ENCODE measurements at regions not wholly inside any gene's neighbourhood (a gene's known extent, or its start where the extent isn't known, plus 50 kb on each side); places are given as distances from the start of the nearest gene placed in this dataset.
"Not testable (repeated sequence)": the region's sequence is repeated elsewhere in the genome, so short reads cannot be mapped to it uniquely, and the experiment has no call there.

DNA sequence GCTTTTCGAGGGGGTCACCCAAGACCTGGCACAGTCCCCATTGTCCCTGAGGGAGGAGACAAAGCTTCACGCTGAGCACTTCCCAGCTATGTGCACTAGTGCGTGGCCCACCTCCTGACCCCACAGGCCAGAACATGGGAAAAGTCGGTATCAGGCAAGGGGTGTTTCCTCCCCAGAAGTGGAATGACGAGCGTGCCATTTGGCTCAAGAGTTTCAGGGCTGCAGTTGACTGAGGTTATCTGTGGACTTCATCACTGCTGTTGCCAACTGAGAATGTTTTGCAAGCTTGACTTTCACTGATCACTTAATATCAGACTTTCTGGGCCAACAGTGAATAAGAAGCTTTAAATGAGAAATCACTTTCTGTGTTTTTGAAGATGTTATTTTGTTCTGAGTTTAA, 137.0 kb upstream of the AFDN start:
- no peak for DNase-seq (ENCODE audit: low spot score)

GRCh38 chr6:167690167-167690922, 136.4 kb upstream of the AFDN start:
- not testable (repeated sequence) for DNase-seq (ENCODE audit: low spot score)

- no peak for DNase-seq (ENCODE audit: low spot score)
Measured at GRCh38 chr6:167690931-167691330, 135.8 kb upstream of the AFDN start.

DNA sequence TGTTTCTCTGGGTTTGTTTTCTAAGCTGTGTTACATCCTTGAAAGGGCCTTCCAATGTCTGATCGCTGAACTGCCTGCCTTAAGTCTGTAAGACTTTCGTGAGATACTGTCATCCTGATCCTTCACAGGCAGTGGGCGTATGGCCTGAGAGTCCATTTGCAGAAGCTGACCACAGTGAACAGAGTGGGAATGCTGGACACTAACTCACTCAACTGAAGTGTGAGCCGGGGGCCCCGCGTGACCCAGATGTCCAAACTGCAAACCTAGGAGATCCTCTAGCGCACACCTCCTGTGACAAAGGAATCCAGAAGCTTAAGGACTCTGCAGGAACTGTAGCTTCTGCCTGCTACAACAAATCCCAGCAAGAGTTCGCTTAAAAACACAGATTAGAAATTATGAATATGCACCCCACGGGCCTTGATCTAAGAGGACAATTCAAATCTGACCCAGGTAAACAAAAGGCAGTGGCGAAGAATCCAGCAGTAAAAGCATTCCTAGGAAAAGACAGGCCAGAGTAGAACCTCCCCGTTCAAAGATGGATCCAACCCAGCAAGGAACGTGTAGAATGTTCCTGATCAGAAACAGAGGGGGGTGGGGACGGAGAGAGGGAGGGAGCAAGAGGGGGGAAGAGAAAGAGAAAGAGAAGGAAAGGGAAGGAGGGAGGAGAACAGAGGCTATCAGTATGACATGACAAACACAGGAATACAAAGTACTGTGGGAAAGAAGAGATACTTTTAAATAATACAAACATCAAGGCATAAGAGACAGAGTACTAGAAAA, 135.0 kb upstream of the AFDN start:
- no peak for DNase-seq (ENCODE audit: low spot score)

DNA sequence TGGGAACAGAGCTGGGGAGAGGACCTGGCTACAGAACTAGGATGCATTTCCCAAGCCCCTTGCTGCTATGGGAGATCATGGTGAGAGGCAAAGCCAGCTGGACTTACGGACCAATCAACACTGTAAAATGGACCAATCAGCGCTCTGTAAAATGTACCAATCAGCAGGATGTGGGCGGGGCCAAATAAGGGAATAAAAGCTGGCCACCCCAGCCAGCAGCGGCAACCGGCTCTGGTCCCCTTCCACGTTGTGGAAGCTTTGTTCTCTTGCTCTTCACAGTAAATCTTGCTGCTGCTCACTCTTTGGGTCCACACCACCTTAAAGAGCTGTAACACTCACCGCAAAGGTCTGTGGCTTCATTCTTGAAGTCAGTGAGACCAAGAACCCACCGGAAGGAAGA, 133.2 kb upstream of the AFDN start:
- DNase-seq (ENCODE audit: low spot score): not testable (repeated sequence)

DNA sequence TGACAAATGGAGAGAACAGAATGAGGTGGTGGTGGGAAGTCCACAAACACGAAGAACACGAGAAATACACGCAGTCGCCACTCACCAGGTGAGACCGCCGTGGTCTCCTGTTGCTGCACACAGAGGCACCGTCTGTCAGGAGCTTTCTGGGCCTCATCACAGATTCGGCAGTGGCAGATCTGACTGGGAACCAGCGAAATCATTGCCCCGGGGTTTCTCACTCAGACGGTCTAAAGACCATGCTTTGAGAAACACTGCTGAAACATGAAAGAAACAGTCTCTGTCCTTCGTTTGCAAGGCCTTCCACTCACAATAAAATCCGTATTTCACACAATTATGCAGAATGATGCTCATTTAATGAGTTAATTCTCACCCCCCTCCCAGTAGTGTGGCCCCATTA, 130.9 kb upstream of the AFDN start:
- DNase-seq (ENCODE audit: low spot score): no peak

DNA sequence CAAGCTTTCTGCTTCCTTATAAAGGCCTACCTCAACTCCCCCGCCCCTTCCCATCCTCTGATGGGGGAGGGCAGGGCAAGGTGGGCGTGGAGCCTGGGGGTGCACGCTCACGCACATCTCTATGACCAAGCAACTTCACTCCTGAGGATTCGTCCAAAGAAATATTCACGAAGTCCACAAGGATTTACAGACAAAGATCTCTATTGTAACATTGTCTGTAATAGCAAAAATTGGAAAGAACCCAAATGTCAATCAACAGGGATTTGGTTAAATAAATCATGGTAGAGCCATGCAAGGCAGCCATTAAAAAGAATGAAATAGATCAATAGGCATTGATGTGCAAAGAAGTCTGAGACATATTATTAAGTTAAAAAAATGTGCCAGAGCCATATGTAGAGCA, 130.4 kb upstream of the AFDN start:
- DNase-seq (ENCODE audit: low spot score): no peak

GRCh38 chr6:167697316-167697715, 129.4 kb upstream of the AFDN start:
- DNase-seq (ENCODE audit: low spot score): peak; percentile 7

DNA sequence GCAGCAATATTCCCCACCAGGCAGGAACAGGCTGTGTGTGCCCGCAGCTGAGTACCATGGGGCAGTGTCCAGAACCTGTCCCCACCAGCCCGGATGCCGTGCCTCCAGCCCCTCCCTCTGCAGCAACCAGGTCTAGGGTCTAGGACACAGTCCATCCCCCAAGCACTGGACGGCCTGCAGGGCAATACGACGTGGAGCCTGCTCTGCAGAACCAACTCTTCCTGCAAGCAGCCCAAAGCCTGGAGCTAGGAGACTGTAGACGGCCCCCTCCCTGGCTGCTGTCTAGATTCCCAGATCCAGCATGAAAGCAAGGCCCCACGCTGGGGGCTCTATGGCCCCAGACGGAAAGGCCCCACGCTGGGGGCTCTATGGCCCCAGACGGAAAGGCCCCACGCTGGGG, 128.2 kb upstream of the AFDN start:
- DNase-seq (ENCODE audit: low spot score): no peak

GRCh38 chr6:167699141-167699931, 127.4 kb upstream of the AFDN start:
- no peak for DNase-seq (ENCODE audit: low spot score)

GRCh38 chr6:167700199-167700598, 126.5 kb upstream of the AFDN start:
- no peak for DNase-seq (ENCODE audit: low spot score)

- DNase-seq (ENCODE audit: low spot score): no peak
Measured at GRCh38 chr6:167701010-167701409, 125.7 kb upstream of the AFDN start.

DNA sequence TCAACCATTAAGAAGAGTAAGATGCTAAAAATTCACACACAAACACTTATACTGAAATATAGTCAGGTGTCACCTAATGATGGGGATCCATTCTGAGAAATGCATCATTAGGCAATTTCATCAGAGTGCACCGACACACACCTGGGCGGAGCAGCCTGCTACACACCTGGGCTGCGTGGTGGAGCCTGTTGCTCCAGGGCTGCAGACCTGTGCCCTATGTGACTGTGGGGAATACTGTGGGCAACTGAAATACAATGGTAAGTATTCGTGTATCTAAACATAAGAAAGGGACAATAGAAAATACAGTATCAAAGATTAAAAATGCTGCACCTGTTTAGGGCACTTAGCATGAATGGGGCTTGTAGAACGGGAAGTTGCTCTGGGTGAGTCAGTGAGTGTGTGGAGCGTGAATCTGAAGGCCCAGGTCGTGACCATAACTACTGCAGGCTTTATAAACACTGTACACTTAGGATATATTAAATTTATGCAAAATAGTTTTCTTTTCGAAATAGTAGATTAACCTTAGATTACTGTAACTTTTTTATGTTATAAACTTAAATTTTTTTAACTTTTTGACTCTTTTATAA, 124.4 kb upstream of the AFDN start:
- DNase-seq (ENCODE audit: low spot score): no peak

DNA sequence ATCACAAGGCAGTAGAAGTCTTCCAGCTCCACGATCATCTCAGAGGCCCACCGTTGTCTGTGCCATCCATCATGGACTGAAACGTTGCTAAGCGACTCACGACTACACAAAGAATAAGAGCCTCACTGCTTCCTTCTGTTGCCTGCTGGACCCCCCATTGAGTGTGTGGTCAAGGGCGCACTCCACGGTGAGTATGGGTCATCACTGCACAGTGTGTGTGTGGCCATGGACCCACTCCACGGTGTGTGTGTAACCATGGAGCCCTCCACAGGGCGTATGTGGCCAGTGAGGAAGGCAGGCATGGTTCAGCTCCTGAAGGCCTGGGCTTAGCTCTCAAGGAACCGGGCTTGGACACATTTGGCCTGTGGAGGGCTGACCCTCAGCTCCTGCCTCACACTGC, 123.4 kb upstream of the AFDN start:
- DNase-seq (ENCODE audit: low spot score): no peak

DNA sequence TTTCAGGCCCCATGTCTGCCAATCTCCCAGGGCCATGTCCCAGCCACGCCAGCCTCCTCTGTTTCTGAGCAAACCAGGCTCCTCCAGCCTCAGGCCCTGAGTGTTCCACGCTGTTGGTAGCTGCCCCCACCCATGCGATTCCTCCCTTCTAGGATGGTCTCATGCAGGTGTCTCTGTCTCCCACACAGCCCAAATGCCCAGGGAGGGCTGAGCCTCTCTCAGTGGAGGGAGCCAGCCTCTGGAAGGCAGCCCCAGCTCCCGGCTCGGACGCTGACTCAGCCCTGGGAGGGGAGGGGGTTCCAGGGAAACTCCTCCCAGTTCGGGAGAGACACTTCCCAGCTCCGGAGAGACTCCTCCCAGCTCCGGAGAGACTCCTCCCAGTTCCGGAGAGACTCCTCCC, 122.9 kb upstream of the AFDN start:
- no peak for DNase-seq (ENCODE audit: low spot score)

- no peak for DNase-seq (ENCODE audit: low spot score)
Measured at GRCh38 chr6:167704396-167704901, 122.3 kb upstream of the AFDN start.

- no peak for DNase-seq (ENCODE audit: low spot score)
Measured at GRCh38 chr6:167705211-167705750, 121.4 kb upstream of the AFDN start.

DNA sequence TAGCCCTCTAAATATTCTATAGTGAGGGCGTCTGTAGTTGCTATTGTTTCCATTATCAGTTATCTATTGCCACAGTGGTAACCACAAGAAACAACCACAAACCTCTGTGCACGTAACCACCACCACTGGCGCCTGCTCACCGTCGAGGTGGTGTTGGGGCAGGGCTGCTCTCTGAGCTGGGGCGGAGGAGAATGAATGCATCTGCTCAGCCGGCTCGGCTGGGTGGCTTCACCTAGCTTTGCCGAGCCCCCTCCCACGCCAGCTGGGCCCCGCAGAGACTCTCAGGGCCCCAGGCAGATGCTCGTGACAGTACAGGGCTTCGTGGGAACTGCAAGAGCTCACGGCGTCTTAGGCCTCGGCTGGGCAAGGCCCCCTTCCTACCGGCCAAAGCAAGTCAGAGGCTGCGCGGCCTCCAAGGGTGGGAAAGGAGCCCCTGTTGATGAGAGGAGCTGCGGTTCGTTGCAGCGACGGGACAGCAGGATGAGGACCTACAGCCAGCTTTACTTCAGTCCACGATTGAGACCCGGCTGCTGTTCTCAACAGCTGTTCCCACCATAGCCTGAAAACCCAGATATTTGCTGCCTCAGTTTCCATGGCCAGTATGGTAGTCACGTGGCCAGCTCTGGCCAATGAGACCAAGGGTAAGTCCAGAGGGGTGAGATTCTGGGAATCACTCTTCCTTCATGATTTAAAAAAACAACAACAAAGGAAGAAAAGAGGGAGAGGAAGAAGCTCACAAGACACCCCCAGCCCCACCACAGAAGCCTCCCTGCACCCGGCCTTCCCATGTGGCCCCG, 120.2 kb upstream of the AFDN start:
- DNase-seq (ENCODE audit: low spot score): no peak

DNA sequence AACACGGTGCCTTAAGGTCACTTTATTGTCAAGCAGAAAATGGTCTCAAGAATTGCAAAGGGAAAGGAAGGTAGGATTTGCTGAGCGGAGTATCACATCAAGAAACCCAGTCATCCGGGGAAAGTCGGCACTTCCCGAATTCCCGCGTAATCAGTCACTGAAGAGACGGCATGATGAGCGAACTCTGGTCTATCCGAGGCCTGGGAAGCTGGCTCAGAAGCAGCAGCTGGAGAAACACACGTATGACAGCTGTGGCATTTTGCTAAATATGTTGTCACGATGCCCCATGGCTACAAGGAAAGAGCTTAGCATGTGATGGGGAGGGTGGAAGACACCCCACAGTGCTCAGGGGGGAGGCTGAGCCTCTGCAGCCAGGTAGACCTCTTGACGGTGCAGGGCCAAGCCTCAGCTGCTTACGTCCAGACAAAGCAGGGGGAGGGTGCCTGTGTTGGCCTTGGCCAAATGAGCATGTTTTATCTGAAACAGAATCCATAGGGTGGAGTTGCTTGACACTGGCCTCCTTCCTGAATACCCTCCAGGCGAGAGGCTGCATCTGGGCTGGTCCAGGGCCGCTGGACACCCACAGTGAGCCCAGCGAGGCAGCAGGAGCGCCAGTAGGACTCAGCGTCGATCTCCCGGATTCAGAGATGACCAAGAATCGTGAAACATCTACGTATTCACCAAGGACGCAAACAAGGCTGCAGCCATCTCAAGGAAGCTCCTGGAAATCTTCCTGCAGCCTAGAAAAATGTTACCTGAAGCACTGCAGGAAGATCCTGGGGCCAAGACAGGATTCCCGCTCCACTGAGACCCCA, 118.8 kb upstream of the AFDN start:
- DNase-seq (ENCODE audit: low spot score): no peak
